ENCODE measurements at regions not wholly inside any gene's neighbourhood (a gene's known extent, or its start where the extent isn't known, plus 50 kb on each side); places are given as distances from the start of the nearest gene placed in this dataset.
A peak's percentile ranks its signal among the peaks of the same experiment; 100 is the strongest.

DNA sequence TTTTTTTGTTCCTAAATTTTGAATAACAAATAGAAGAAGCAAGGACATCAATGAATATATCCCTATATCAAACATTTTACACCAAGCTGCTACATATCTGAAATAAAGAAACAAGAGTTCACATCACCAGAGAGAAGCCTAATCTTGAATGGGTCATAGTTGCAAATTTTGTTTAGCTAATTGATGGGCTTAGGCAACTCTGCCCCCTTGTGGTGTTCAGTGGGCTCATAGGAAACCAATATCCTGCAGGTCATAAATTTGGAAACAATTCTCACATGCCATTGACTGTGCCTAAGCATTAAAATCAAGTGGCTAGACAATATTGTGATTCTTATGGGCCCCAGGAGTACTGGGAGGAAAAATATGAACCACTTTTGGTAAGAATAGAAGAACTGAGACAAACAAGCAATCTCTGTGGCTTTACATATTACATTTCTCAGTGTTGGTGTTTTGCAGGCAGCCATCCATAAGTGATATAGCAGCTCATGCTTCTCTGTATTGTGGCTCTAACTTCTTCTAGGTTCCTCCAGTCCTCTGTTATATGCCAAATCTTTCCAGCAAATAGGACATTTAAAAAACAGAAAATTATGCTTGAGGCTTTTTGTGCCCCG lies 1262.8 kb upstream of the PRMT6 start:
- TF ChIP-seq, protein P1, sequence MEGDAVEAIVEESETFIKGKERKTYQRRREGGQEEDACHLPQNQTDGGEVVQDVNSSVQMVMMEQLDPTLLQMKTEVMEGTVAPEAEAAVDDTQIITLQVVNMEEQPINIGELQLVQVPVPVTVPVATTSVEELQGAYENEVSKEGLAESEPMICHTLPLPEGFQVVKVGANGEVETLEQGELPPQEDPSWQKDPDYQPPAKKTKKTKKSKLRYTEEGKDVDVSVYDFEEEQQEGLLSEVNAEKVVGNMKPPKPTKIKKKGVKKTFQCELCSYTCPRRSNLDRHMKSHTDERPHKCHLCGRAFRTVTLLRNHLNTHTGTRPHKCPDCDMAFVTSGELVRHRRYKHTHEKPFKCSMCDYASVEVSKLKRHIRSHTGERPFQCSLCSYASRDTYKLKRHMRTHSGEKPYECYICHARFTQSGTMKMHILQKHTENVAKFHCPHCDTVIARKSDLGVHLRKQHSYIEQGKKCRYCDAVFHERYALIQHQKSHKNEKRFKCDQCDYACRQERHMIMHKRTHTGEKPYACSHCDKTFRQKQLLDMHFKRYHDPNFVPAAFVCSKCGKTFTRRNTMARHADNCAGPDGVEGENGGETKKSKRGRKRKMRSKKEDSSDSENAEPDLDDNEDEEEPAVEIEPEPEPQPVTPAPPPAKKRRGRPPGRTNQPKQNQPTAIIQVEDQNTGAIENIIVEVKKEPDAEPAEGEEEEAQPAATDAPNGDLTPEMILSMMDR (IDR thresholded peaks at IDR 0.05) = peak; percentile 41 to 77 (median 63)
- TF ChIP-seq POLR2A (IDR thresholded peaks at IDR 0.05) (no peak), EP300 (IDR thresholded peaks at IDR 0.05) (no peak)
